Sigmoid colon (tissue), 4 donors: ENCODE measurements at regions not wholly inside any gene's neighbourhood (a gene's known extent, or its start where the extent isn't known, plus 50 kb on each side); places are given as distances from the start of the nearest gene placed in this dataset.

Experiments
- CTCF ChIP-seq, 4 experiments: fragments of 450-650 bp in 3 of 4; fragments of 200-600 bp in 1 of 4; IDR thresholded peaks; one replicate each; pipeline ENCODE4 v1.5.1; 2016 to 2019; ENCODE audit warnings: antibody characterized with exemption in 4 of 4, mild to moderate bottlenecking in 3 of 4, moderate library complexity in 2 of 4
- EP300 ChIP-seq, 4 donors: sonication (generic); formaldehyde crosslinking; IDR thresholded peaks; one replicate each; pipeline ENCODE4 v1.6.1; 2017; ENCODE audit warnings: antibody characterized with exemption in 4 of 4
- POLR2A ChIP-seq, 2 donors: fragments of 450-650 bp; IDR thresholded peaks; one replicate each; pipeline ENCODE4 v1.6.1; 2016; ENCODE audit warnings: antibody characterized with exemption in 2 of 2, mild to moderate bottlenecking in 2 of 2, moderate library complexity in 2 of 2
- POLR2AphosphoS5 ChIP-seq, 4 donors: sonication (generic); formaldehyde crosslinking; IDR thresholded peaks; one replicate each; pipeline ENCODE4 v1.6.1; 2017; ENCODE audit warnings: antibody characterized with exemption in 4 of 4

GRCh38 chr6:113082745-113083144 is 735.6 kb downstream of the RFPL4B start:
- TF ChIP-seq CTCF (IDR thresholded peaks at IDR 0.05), result no peak
- no peak for TF ChIP-seq POLR2A (IDR thresholded peaks at IDR 0.05)
- TF ChIP-seq POLR2AphosphoS5 (IDR thresholded peaks at IDR 0.05), result no peak
- no peak for TF ChIP-seq EP300 (IDR thresholded peaks at IDR 0.05)
